ENCODE measurements at regions not wholly inside any gene's neighbourhood (a gene's known extent, or its start where the extent isn't known, plus 50 kb on each side); places are given as distances from the start of the nearest gene placed in this dataset.
A peak's percentile ranks its signal among the peaks of the same experiment; 100 is the strongest.

DNA sequence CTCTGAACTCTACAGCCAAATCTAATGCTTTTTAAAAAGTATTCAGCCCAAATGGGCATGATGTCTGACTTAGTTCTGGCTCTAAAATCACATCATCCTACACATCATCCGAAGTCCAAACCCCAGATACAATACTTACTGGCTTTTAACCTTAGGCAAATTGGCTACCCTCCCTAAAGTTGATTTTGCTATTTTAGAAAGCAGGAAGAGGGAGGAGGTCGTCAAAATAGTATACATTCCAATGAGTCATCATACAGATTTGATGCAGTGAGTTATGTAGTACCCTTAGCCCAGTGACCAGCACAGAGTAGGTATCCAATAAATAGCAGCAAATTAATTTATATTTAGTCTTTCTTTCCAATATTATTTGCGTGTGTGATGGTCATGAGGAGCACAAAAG, 582.0 kb upstream of the TUSC1 start (continued):
- TF ChIP-seq, protein P1, sequence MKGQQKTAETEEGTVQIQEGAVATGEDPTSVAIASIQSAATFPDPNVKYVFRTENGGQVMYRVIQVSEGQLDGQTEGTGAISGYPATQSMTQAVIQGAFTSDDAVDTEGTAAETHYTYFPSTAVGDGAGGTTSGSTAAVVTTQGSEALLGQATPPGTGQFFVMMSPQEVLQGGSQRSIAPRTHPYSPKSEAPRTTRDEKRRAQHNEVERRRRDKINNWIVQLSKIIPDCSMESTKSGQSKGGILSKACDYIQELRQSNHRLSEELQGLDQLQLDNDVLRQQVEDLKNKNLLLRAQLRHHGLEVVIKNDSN (IDR thresholded peaks at IDR 0.05; ENCODE audit: borderline replicate concordance, low read depth), result no peak
- TF ChIP-seq POLR2AphosphoS5 (IDR thresholded peaks at IDR 0.05; ENCODE audit: low read depth, low read length) (no peak), TCF12 (IDR thresholded peaks at IDR 0.05) (0 out of 2 replicates have a peak, but pooled peaks have one; percentile 53)
- TF ChIP-seq, protein P2, sequence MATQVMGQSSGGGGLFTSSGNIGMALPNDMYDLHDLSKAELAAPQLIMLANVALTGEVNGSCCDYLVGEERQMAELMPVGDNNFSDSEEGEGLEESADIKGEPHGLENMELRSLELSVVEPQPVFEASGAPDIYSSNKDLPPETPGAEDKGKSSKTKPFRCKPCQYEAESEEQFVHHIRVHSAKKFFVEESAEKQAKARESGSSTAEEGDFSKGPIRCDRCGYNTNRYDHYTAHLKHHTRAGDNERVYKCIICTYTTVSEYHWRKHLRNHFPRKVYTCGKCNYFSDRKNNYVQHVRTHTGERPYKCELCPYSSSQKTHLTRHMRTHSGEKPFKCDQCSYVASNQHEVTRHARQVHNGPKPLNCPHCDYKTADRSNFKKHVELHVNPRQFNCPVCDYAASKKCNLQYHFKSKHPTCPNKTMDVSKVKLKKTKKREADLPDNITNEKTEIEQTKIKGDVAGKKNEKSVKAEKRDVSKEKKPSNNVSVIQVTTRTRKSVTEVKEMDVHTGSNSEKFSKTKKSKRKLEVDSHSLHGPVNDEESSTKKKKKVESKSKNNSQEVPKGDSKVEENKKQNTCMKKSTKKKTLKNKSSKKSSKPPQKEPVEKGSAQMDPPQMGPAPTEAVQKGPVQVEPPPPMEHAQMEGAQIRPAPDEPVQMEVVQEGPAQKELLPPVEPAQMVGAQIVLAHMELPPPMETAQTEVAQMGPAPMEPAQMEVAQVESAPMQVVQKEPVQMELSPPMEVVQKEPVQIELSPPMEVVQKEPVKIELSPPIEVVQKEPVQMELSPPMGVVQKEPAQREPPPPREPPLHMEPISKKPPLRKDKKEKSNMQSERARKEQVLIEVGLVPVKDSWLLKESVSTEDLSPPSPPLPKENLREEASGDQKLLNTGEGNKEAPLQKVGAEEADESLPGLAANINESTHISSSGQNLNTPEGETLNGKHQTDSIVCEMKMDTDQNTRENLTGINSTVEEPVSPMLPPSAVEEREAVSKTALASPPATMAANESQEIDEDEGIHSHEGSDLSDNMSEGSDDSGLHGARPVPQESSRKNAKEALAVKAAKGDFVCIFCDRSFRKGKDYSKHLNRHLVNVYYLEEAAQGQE (IDR thresholded peaks at IDR 0.05; ENCODE audit: low read depth, low read length), result no peak

DNA sequence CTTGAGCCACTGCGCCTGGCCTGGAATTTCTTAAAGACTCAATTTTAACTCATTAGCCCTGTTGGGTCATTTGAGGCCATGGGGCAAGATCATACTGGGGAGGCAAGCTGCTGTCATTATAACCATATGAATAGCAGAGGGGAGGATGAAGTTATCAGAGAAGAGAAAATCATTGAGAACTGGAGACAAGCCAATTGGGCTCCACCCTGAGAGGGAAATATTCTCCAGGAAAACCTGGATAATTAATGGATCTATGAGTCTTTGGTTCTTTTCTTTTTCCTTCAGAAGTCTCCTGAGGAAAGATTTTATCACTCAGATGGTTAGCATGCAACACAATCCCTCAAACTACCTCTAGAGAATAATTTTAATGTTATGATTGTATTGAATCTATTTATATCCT, 569.6 kb upstream of the TUSC1 start:
- POLR2A ChIA-PET, result no interaction called here

More for the DNA sequence above, 569.6 kb upstream of the TUSC1 start:
- H3K27me3 ChIP-seq (ENCODE audit: insufficient read depth), result no peaks in the 10 kb centered on the region
- WGBS (ENCODE audit: low lambda C conversion rate), result 100% methylated on average over 1 of the region's 1 CpG
- no peaks in the 10 kb centered on the region for H3K9me2 ChIP-seq
- TF ChIP-seq JUND (IDR thresholded peaks at IDR 0.05) (no peak), EP300 (IDR thresholded peaks at IDR 0.05; ENCODE audit: borderline replicate concordance in 1 of 2, low read depth in 1 of 2, low read length in 1 of 2) (no peak), NFIC (IDR thresholded peaks at IDR 0.05; ENCODE audit: borderline replicate concordance) (no peak), GATA2 (CRISPR knock-in tag; IDR thresholded peaks at IDR 0.05) (no peak), FOSL2 (IDR thresholded peaks at IDR 0.05; ENCODE audit: borderline replicate concordance, low read depth) (no peak), FOXJ3 (CRISPR knock-in tag; IDR thresholded peaks at IDR 0.05) (no peak), RXRA (IDR thresholded peaks at IDR 0.05; ENCODE audit: borderline replicate concordance, low read depth) (no peak)
- TF ChIP-seq, protein P3, sequence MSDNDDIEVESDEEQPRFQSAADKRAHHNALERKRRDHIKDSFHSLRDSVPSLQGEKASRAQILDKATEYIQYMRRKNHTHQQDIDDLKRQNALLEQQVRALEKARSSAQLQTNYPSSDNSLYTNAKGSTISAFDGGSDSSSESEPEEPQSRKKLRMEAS (IDR thresholded peaks at IDR 0.05; ENCODE audit: low read depth), result no peak
- TF ChIP-seq, protein P4, sequence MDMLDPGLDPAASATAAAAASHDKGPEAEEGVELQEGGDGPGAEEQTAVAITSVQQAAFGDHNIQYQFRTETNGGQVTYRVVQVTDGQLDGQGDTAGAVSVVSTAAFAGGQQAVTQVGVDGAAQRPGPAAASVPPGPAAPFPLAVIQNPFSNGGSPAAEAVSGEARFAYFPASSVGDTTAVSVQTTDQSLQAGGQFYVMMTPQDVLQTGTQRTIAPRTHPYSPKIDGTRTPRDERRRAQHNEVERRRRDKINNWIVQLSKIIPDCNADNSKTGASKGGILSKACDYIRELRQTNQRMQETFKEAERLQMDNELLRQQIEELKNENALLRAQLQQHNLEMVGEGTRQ (IDR thresholded peaks at IDR 0.05; ENCODE audit: borderline replicate concordance, low read depth, low read length), result no peak
- TF ChIP-seq, protein P2 (IDR thresholded peaks at IDR 0.05; ENCODE audit: low read depth, low read length), result no peak
- TF ChIP-seq, protein P5, sequence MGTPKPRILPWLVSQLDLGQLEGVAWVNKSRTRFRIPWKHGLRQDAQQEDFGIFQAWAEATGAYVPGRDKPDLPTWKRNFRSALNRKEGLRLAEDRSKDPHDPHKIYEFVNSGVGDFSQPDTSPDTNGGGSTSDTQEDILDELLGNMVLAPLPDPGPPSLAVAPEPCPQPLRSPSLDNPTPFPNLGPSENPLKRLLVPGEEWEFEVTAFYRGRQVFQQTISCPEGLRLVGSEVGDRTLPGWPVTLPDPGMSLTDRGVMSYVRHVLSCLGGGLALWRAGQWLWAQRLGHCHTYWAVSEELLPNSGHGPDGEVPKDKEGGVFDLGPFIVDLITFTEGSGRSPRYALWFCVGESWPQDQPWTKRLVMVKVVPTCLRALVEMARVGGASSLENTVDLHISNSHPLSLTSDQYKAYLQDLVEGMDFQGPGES (IDR thresholded peaks at IDR 0.05; ENCODE audit: low read depth, low read length), result no peak
- TF ChIP-seq, protein P6, sequence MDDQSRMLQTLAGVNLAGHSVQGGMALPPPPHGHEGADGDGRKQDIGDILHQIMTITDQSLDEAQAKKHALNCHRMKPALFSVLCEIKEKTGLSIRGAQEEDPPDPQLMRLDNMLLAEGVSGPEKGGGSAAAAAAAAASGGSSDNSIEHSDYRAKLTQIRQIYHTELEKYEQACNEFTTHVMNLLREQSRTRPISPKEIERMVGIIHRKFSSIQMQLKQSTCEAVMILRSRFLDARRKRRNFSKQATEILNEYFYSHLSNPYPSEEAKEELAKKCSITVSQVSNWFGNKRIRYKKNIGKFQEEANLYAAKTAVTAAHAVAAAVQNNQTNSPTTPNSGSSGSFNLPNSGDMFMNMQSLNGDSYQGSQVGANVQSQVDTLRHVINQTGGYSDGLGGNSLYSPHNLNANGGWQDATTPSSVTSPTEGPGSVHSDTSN (IDR thresholded peaks at IDR 0.05), result no peak
- DNase-seq, result no peak
- no peaks in the 10 kb centered on the region for H3K36me3 ChIP-seq (replicated peaks in 1 of 2; ENCODE audit: control insufficient read depth in 1 of 2, insufficient read depth in 2 of 2, low read length in 1 of 2)
- CTCF ChIA-PET, result no interaction called here
- no peak overlapping the region for H3K4me3 ChIP-seq (ENCODE audit: low read depth in 2 of 2, low read length in 1 of 2)
- peaks cover 23% of the 10 kb centered on the region for H3F3A ChIP-seq (replicated peaks; ENCODE audit: insufficient read depth)
- H2AFZ ChIP-seq (ENCODE audit: low read depth), result no peak overlapping the region
- no peaks in the 10 kb centered on the region for H4K20me1 ChIP-seq (ENCODE audit: insufficient read depth)
- no peaks in the 10 kb centered on the region for H3K79me2 ChIP-seq (ENCODE audit: insufficient read depth)
- no peaks in the 10 kb centered on the region for H3K9me3 ChIP-seq
- H3K27ac ChIP-seq (ENCODE audit: low read depth in 2 of 2, low read length in 1 of 2), result peak overlapping the region in 1 of 2 experiments; percentile 21; a peak in 1 of 4 replicates
- H3K4me1 ChIP-seq (ENCODE audit: control insufficient read depth in 1 of 2, insufficient read depth in 2 of 2, low read depth in 1 of 2, low read length in 1 of 2), result peaks cover 0 to 14% of the 10 kb centered on the region in 2 experiments; a peak in 3 of 4 replicates
- no peak overlapping the region for H3K9ac ChIP-seq
- no peak overlapping the region for H3K4me2 ChIP-seq

Measured in SK-N-SH (cell line).